ENCODE measurements at regions not wholly inside any gene's neighbourhood (a gene's known extent, or its start where the extent isn't known, plus 50 kb on each side); places are given as distances from the start of the nearest gene placed in this dataset.

DNA sequence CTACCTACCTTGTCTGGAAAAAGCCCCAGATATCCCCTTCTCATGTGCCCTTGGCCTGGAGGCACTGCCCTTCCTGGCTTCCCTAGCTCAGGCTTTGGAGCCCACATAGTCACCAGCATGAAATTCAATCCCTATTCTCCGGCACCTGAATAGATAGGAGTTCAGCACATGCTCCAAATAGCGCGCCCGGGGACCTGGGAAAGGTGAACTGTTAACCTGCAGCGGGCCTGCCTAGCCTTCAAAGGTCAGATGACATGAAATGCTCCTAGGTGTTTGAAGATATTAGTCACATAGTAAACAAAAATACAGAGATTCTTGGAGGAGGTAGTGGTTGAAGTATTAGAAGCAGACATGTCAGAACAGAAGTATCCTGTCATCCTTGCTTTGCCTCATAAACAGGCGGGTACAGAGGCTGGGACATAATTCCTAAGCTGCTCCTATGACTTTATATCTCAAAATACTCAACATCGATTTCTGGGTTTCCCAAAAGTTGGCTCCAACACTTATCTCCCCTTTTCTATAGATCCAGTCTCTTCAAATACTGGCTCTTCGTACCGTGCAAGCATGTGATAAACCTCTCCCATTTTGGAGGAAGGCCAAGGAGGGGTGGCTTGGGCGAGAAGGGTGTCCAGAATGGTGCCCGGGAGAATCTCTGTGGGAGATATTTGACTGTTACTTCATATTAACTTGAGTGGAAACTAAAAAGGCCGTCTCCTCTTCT lies 88.0 kb upstream of the ANKH start:
- ChIA-PET POLR2A (no interaction called here), CTCF (no interaction called here)
- Histone ChIP-seq H3K79me2 (ENCODE audit: control insufficient read depth, insufficient read depth, low read length) (no peaks in the 10 kb centered on the region), H3K9ac (replicated peaks; ENCODE audit: extremely low read depth, insufficient read depth, low read length) (no peak overlapping the region), H3K4me2 (ENCODE audit: insufficient read depth, low read length) (no peak overlapping the region), H3K9me3 (replicated peaks; ENCODE audit: control insufficient read depth, insufficient read depth, low read length) (no peaks in the 10 kb centered on the region), H3K27ac (ENCODE audit: insufficient read depth, low read depth, low read length) (no peak overlapping the region), H3K4me1 (ENCODE audit: control insufficient read depth, extremely low read depth, insufficient read depth, low read length) (no peaks in the 10 kb centered on the region), H3K9me1 (replicated peaks; ENCODE audit: control insufficient read depth, extremely low read depth, insufficient read depth, low read length) (no peaks in the 10 kb centered on the region), H3K4me3 (replicated peaks in 1 of 3; ENCODE audit: insufficient read depth in 1 of 3, low read depth in 1 of 3, low read length in 3 of 3) (no peak overlapping the region), H4K20me1 (replicated peaks; ENCODE audit: control insufficient read depth, extremely low read depth, insufficient read depth, low read length) (no peaks in the 10 kb centered on the region), H2AFZ (ENCODE audit: low read depth, low read length) (no peak overlapping the region), H3K36me3 (ENCODE audit: control insufficient read depth in 2 of 2, extremely low read depth in 1 of 2, insufficient read depth in 2 of 2, low read length in 2 of 2) (no peaks in the 10 kb centered on the region), H3K27me3 (ENCODE audit: control insufficient read depth in 2 of 2, insufficient read depth in 2 of 2, low read length in 2 of 2) (peaks cover 0 to 3% of the 10 kb centered on the region in 2 experiments)
- BruUV-seq (replicated peaks) = no TSS peak
- DNase-seq (ENCODE audit: low read depth, low spot score) = no peak
- no peak for FAIRE-seq
- dilution Hi-C loops (cut with MboI; ENCODE audit: extremely low pct_ligation_motif_present, low sequenced_read_pairs) = no loop called here
- intact Hi-C loops (cut with micrococcal nuclease) = no loop called here
- TF ChIP-seq POLR2A (IDR thresholded peaks at IDR 0.05; ENCODE audit: low read depth, low read length) = no peak

DNA sequence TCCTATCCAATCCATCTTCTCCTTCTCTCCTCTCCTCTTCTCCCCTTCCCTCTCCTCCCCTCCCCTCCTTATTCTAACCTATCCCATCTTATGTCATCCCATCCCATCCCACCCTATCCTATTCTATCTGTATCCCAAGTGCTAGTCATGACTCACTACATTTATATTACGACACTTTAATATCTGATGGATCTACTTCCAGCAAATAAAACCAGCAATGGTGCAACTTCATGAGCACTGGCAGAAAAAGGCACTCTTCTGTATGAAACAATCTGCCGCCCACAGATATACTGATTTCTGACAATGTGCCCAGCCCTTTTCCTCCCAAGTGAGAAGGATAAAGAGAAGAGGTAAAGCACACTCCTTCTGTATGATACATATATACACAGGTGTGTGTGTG lies 86.6 kb upstream of the ANKH start:
- ChIA-PET POLR2A (no interaction called here), CTCF (no interaction called here)
- no peak for FAIRE-seq
- Histone ChIP-seq H2AFZ (ENCODE audit: low read depth, low read length) (no peak overlapping the region), H3K27ac (ENCODE audit: insufficient read depth, low read depth, low read length) (no peak overlapping the region), H3K79me2 (ENCODE audit: control insufficient read depth, insufficient read depth, low read length) (no peaks in the 10 kb centered on the region), H3K4me1 (ENCODE audit: control insufficient read depth, extremely low read depth, insufficient read depth, low read length) (no peaks in the 10 kb centered on the region), H3K36me3 (ENCODE audit: control insufficient read depth in 2 of 2, extremely low read depth in 1 of 2, insufficient read depth in 2 of 2, low read length in 2 of 2) (no peaks in the 10 kb centered on the region), H3K9me3 (replicated peaks; ENCODE audit: control insufficient read depth, insufficient read depth, low read length) (no peaks in the 10 kb centered on the region), H3K9ac (replicated peaks; ENCODE audit: extremely low read depth, insufficient read depth, low read length) (no peak overlapping the region), H4K20me1 (replicated peaks; ENCODE audit: control insufficient read depth, extremely low read depth, insufficient read depth, low read length) (no peaks in the 10 kb centered on the region), H3K9me1 (replicated peaks; ENCODE audit: control insufficient read depth, extremely low read depth, insufficient read depth, low read length) (no peaks in the 10 kb centered on the region), H3K4me2 (ENCODE audit: insufficient read depth, low read length) (no peak overlapping the region), H3K27me3 (ENCODE audit: control insufficient read depth in 2 of 2, insufficient read depth in 2 of 2, low read length in 2 of 2) (peaks cover 0 to 5% of the 10 kb centered on the region in 2 experiments), H3K4me3 (replicated peaks in 1 of 3; ENCODE audit: insufficient read depth in 1 of 3, low read depth in 1 of 3, low read length in 3 of 3) (no peak overlapping the region)
- no TSS peak for BruUV-seq (replicated peaks)
- intact Hi-C loops (cut with micrococcal nuclease) (no loop called here), dilution Hi-C loops (cut with MboI; ENCODE audit: extremely low pct_ligation_motif_present, low sequenced_read_pairs) (no loop called here)
- no peak for TF ChIP-seq FOS (IDR thresholded peaks at IDR 0.05; ENCODE audit: borderline replicate concordance, insufficient read depth, low read length)
- no peak for TF ChIP-seq GATA2 (IDR thresholded peaks at IDR 0.05; ENCODE audit: insufficient read depth, insufficient read length, low read depth, low read length)
- TF ChIP-seq POLR2AphosphoS5 (IDR thresholded peaks at IDR 0.05; ENCODE audit: insufficient read depth, low read depth, low read length) = no peak
- TF ChIP-seq, protein P1, sequence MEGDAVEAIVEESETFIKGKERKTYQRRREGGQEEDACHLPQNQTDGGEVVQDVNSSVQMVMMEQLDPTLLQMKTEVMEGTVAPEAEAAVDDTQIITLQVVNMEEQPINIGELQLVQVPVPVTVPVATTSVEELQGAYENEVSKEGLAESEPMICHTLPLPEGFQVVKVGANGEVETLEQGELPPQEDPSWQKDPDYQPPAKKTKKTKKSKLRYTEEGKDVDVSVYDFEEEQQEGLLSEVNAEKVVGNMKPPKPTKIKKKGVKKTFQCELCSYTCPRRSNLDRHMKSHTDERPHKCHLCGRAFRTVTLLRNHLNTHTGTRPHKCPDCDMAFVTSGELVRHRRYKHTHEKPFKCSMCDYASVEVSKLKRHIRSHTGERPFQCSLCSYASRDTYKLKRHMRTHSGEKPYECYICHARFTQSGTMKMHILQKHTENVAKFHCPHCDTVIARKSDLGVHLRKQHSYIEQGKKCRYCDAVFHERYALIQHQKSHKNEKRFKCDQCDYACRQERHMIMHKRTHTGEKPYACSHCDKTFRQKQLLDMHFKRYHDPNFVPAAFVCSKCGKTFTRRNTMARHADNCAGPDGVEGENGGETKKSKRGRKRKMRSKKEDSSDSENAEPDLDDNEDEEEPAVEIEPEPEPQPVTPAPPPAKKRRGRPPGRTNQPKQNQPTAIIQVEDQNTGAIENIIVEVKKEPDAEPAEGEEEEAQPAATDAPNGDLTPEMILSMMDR (IDR thresholded peaks at IDR 0.05; ENCODE audit: extremely low read depth in 1 of 2, insufficient read depth in 1 of 2, low read depth in 1 of 2, low read length in 2 of 2) = no peak
- TF ChIP-seq JUN (IDR thresholded peaks at IDR 0.05; ENCODE audit: borderline replicate concordance, insufficient read depth, insufficient read length, low read depth) = no peak
- no peak for TF ChIP-seq MYC (IDR thresholded peaks at IDR 0.05; ENCODE audit: low read depth, low read length)
- TF ChIP-seq POLR2A (IDR thresholded peaks at IDR 0.05; ENCODE audit: low read depth, low read length) = no peak
- no peak for TF ChIP-seq EZH2 (IDR thresholded peaks at IDR 0.05; ENCODE audit: borderline replicate concordance, low read depth, low read length, severe bottlenecking)
- TF ChIP-seq, protein P2, sequence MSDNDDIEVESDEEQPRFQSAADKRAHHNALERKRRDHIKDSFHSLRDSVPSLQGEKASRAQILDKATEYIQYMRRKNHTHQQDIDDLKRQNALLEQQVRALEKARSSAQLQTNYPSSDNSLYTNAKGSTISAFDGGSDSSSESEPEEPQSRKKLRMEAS (IDR thresholded peaks at IDR 0.05; ENCODE audit: insufficient read depth, insufficient read length) = no peak
- DNase-seq (ENCODE audit: low read depth, low spot score) = no peak

Data from endothelial cell of umbilical vein (primary cell).